ENCODE measurements at regions not wholly inside any gene's neighbourhood (a gene's known extent, or its start where the extent isn't known, plus 50 kb on each side); places are given as distances from the start of the nearest gene placed in this dataset.

DNA sequence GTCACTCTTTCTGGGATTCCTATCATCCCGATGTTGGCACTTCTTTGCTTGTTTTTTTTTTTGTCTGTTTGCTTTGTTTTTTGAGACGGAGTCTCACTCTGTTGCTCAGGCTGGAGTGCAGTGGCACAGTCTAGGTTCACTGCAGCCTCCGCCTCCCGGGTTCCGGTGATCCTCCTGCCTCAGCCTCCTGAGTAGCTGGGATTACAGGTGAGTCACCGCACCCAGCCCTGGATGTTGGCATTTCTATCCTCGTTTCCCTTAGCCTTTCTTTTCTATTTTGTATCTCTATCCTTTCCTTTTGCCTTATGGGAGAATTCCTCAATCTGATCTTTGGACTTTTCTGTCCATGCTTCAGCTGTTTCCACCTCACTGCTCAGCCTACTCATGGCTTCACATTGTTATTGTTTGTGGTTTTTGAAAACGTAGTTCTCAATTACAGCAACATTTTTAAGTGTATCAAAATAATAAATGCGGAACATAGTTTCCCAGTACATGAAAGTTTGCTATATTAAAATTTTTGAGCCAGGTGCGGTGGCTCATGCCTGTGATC lies 62.1 kb upstream of the ZNF516 start:
- TF ChIP-seq, protein P1, sequence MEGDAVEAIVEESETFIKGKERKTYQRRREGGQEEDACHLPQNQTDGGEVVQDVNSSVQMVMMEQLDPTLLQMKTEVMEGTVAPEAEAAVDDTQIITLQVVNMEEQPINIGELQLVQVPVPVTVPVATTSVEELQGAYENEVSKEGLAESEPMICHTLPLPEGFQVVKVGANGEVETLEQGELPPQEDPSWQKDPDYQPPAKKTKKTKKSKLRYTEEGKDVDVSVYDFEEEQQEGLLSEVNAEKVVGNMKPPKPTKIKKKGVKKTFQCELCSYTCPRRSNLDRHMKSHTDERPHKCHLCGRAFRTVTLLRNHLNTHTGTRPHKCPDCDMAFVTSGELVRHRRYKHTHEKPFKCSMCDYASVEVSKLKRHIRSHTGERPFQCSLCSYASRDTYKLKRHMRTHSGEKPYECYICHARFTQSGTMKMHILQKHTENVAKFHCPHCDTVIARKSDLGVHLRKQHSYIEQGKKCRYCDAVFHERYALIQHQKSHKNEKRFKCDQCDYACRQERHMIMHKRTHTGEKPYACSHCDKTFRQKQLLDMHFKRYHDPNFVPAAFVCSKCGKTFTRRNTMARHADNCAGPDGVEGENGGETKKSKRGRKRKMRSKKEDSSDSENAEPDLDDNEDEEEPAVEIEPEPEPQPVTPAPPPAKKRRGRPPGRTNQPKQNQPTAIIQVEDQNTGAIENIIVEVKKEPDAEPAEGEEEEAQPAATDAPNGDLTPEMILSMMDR (conservative IDR thresholded peaks at IDR 0.05) = no peak
- no peak for TF ChIP-seq ZFX (IDR thresholded peaks at IDR 0.05)

Measured in C4-2B (cell line).